ENCODE measurements at regions not wholly inside any gene's neighbourhood (a gene's known extent, or its start where the extent isn't known, plus 50 kb on each side); places are given as distances from the start of the nearest gene placed in this dataset.

DNA sequence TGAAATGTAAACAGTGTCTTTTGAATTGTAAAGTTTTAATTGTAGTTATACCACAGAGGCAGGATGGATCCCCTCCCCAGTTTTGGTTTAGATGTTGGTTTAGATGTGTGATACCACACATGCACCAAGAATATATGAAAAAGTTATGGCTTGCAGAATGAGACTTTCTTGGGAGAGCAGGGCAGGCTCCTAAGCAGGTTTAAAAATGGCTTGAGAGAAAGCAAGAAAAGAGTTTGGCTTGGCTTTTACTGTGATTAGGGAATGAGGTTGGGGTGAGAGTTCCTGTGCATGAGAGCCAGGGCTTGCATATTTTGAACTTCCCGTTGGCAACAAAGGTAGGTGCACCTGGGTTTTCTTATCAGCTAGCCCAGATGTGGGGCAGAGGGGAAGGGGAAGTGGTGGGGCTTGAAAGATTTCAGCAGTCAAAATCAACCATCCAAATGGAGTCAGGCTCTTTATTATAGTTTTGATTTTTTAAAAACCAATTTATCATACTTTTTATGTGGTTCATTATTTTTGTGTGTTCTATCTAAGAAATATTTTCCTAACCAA, 246.9 kb downstream of the MTX2 start:
- Mint-ChIP-seq H3K27me3 (ENCODE audit: low read depth) (no peaks in the 10 kb centered on the region), H3K36me3 (ENCODE audit: insufficient read depth) (no peaks in the 10 kb centered on the region), H3K4me1 (ENCODE audit: low read depth) (peaks cover 10% of the 10 kb centered on the region), H3K4me3 (no peak overlapping the region), H3K9me3 (no peaks in the 10 kb centered on the region)
- ATAC-seq (no peak), DNase-seq (no peak)

DNA sequence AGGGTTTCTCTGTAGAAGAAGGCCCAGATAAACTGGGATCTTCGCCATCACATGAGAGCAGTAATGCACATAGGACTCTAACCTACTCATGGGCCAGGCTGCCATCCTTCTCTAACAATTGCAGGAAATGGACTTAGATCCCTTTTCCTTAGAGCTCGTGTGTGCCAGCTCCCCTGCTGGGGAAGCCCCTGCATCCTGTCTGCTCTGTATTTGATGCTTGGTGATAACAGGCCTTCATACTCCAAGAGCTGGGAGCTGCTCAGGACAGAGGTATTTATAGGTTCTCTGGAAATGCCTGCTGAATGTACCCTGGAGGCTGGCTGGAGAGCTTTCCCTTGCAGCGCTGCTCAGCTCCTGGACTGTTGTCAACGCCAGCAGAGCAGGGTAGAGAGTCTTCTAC, 249.6 kb downstream of the MTX2 start:
- Mint-ChIP-seq H3K27me3 (ENCODE audit: low read depth) (no peaks in the 10 kb centered on the region), H3K4me3 (no peak overlapping the region), H3K4me1 (ENCODE audit: low read depth) (peaks cover 10% of the 10 kb centered on the region), H3K36me3 (ENCODE audit: insufficient read depth) (no peaks in the 10 kb centered on the region), H3K9me3 (no peaks in the 10 kb centered on the region)
- DNase-seq (no peak), ATAC-seq (no peak)

DNA sequence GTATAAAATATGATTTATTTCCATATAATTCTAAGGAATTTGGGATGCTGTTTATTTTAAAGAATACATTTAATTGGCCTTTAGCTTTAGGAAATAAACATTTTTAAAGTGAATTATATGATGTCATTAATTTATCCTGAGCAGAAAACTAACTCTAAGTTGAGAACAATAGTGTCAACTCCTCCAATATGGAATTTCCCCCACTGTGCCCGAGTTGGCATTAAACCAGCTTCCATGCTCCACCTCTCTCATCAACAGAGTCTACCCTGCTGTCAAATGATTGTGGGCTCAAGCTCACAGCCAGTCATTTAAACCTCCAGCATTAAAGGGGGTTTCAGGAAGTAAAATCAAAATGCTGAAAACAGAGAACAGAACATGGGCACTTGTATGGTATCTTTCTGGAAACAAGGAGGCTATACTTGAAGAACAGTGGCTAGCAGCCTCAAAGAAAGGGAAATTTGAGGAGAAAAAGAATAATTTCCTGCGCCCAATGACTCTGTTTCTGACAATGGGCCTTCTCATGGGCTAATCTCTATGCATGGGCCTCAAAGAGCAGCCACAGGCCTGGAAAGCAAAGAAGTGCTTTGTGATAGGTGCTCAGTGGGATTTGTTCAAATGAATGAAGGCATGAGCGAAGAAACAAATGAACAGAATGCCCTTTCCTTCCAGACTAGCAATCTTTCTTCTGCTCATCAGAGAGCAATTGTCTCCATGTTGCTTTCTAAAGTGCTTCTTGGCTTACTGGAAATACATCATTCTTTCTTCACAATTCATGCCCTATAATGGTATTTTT, 252.8 kb downstream of the MTX2 start:
- Mint-ChIP-seq H3K27me3 (ENCODE audit: low read depth) (peaks cover 12% of the 10 kb centered on the region), H3K9me3 (no peaks in the 10 kb centered on the region), H3K36me3 (ENCODE audit: insufficient read depth) (no peaks in the 10 kb centered on the region), H3K4me1 (ENCODE audit: low read depth) (no peaks in the 10 kb centered on the region), H3K4me3 (no peak overlapping the region)
- ATAC-seq (no peak), DNase-seq (no peak)

DNA sequence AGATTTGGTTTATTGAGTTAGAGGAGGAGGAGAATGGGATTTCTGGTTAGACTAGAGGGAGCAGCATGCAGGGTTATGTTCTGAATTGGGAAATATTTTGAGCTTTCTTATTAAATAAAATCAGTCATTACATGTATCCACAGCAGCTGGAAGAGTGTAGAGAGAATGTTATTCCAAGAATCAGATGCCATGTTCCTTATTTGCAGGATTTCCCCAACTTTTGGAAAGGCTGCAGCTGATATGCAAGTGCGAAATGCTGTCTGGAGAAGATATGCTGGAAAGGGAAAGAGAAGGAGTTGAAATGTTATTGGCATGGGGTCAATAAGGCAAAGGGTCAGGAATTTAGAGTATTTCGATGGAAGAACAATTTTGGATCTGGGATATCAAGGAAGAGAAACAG, 255.8 kb downstream of the MTX2 start:
- Mint-ChIP-seq H3K4me3 (no peak overlapping the region), H3K4me1 (ENCODE audit: low read depth) (no peaks in the 10 kb centered on the region), H3K27me3 (ENCODE audit: low read depth) (peaks cover 19% of the 10 kb centered on the region), H3K9me3 (no peaks in the 10 kb centered on the region), H3K36me3 (ENCODE audit: insufficient read depth) (no peaks in the 10 kb centered on the region)
- no peak for DNase-seq
- no peak for ATAC-seq

DNA sequence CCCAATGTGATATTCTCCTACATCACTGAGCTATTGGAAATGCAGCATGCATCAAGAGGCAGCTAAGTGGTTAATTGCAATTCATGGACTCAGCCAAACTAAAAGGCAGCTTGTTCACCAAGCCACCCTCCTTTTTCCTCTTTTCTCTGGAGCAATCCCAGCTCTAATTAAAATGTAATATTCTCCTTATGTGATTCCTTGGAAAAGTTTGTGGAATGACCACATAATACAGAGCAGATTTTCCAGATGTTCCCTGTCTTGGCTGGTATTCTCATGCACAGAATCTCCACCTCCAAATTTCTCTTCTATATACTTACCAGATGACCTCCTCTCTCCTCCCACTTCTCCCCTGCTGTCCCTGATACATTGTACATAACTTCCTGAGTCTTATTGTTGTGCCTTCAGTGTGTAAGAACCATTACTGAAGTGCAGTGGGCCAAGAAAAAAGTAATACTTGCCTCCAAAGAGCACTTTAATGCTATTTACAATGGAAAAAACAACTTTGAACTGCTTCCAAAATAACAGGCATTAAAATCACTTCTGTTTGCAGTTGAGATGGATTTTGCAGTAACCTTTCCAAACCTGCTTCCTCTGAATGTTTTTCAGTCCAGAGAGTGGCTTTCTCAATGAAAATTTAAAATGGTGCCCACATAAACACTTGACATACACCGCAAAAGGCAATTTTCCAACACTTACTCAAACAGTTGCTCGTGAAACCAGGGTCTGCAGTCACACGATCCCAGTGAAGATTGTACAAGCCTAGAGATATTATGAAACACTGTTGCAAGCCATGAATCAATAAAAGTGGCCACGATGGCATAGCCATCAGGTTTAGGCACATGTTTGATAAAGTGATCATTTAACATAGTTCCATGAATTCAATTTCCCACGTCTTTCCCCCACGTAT, 258.0 kb downstream of the MTX2 start:
- ATAC-seq (no peak), DNase-seq (no peak)
- H3K4me3 Mint-ChIP-seq: no peak overlapping the region
- H3K27me3 Mint-ChIP-seq (ENCODE audit: low read depth): peaks cover 19% of the 10 kb centered on the region
- H3K36me3 Mint-ChIP-seq (ENCODE audit: insufficient read depth): no peaks in the 10 kb centered on the region
- no peaks in the 10 kb centered on the region for H3K4me1 Mint-ChIP-seq (ENCODE audit: low read depth)
- H3K9me3 Mint-ChIP-seq: no peaks in the 10 kb centered on the region

DNA sequence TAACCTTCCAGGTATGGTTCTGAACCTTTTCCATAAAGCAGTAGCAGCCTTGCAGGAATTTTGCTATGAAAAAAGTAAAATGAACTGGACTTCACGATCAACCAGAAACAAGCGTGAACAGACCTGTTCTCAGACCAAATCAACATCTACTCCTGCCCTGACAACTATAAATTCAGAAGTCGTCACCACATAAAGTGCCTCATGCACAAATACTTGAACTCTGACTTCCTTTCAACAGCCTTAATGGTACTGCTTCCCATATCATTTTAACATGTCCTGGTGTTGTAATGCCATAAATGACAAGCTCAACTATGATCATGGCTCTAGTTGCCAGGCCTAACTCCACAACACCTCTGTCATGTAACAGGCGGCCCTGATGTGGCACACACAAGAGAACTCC, 262.4 kb downstream of the MTX2 start:
- Mint-ChIP-seq H3K4me1 (ENCODE audit: low read depth) (no peaks in the 10 kb centered on the region), H3K4me3 (no peak overlapping the region), H3K36me3 (ENCODE audit: insufficient read depth) (no peaks in the 10 kb centered on the region), H3K9me3 (no peaks in the 10 kb centered on the region), H3K27me3 (ENCODE audit: low read depth) (peaks cover 17% of the 10 kb centered on the region)
- ATAC-seq: no peak
- DNase-seq: no peak

DNA sequence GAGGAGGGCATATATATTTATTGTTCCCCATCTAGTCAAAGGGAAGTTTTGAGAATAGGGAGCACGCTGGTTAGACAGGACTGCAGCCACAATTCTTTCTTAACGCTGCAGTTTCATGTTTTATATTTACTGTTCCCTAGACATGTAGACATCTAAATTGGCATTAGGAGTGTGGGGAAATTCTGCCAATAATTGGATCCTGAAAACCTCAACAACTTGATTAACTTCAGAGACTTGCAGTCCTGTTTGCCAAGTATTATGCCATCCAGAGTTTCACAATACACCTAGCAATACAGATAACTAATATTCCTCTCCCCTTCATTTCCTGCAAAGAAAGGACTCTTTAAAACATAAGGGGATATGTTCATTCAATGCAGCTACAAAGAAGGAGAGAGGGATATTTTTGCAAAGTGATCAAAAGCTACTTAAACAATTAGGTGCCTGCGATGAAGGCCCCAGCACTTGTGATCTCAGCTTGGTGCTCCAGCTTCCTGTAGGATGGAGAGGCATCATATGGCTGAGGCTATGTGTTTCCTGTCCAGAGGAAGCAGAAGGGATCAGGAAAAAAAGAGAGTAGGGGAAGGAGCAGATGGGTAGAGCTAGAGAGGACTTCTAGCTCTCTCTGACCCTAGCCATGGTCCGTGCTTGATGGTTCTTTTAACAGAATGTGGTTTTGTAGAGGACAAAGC, 264.4 kb downstream of the MTX2 start:
- ATAC-seq: no peak
- H3K9me3 Mint-ChIP-seq: no peaks in the 10 kb centered on the region
- no peaks in the 10 kb centered on the region for H3K36me3 Mint-ChIP-seq (ENCODE audit: insufficient read depth)
- H3K27me3 Mint-ChIP-seq (ENCODE audit: low read depth): peaks cover 17% of the 10 kb centered on the region
- H3K4me1 Mint-ChIP-seq (ENCODE audit: low read depth): no peaks in the 10 kb centered on the region
- H3K4me3 Mint-ChIP-seq: no peak overlapping the region
- DNase-seq: no peak

DNA sequence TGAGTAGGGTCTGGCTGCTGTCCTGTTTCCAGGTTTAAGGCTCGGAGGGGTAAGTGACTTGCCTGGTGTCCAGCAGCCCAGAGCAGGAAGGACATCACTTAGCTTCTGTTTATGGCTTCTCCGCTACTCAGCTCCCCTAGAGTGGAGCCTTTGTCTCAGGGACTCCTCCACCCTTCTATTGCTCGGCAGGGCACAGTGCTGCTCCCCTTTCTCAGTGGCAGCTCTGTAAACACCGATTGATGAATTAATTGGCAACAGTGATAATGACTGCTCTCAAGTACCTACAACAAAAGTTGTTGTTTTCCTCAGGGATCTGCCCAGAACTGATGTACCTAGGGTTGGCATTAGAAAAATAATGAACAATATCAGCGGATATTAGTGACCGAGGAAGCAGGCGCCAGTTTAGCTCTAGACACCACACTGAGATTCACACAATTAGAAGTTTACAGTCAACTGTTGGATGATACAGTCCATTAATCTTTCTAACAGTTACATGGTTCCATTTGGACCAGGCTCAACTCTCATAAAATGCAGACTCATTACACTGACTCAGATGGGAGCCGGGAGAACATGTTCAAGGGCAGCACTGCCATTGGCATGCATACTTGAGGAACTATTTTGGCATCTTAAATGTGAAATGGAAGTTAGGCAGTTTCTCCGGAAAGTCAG, 265.7 kb downstream of the MTX2 start:
- ATAC-seq: no peak
- Mint-ChIP-seq H3K4me3 (no peak overlapping the region), H3K36me3 (ENCODE audit: insufficient read depth) (no peaks in the 10 kb centered on the region), H3K4me1 (ENCODE audit: low read depth) (no peaks in the 10 kb centered on the region), H3K27me3 (ENCODE audit: low read depth) (peaks cover 10% of the 10 kb centered on the region), H3K9me3 (no peaks in the 10 kb centered on the region)
- DNase-seq: no peak

DNA sequence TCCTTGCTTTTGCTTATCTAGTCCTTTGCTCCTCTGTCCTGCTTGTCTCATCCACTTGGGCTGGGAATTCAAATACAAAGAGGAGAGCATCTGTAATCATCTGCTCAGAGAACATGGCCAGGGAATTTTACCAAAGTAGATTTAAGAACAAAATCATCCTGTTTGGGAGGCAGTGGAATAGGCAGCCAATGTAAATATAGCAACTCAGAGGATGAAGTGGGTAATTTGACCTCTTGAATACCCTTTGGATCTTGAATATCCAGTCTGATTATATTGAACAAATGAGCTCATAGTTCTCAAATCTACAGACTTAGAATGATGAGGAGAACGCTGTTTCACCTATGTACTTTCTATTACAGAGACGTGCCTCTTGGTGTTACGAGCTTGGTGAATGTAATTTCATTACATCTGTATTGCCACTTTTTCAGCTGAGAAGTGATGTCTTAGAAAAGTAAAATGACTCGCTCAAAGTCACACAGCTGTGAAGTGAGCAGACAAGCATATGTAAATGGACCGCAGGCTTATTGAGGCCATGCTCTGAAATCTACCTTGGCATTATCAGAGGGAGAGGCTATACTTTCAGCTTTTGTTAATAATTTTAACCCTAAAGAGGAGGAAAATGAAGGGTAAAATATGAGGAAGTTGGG, 266.3 kb downstream of the MTX2 start:
- Mint-ChIP-seq H3K36me3 (ENCODE audit: insufficient read depth) (no peaks in the 10 kb centered on the region), H3K4me1 (ENCODE audit: low read depth) (no peaks in the 10 kb centered on the region), H3K4me3 (no peak overlapping the region), H3K27me3 (ENCODE audit: low read depth) (peaks cover 10% of the 10 kb centered on the region), H3K9me3 (no peaks in the 10 kb centered on the region)
- ATAC-seq: no peak
- DNase-seq: no peak

DNA sequence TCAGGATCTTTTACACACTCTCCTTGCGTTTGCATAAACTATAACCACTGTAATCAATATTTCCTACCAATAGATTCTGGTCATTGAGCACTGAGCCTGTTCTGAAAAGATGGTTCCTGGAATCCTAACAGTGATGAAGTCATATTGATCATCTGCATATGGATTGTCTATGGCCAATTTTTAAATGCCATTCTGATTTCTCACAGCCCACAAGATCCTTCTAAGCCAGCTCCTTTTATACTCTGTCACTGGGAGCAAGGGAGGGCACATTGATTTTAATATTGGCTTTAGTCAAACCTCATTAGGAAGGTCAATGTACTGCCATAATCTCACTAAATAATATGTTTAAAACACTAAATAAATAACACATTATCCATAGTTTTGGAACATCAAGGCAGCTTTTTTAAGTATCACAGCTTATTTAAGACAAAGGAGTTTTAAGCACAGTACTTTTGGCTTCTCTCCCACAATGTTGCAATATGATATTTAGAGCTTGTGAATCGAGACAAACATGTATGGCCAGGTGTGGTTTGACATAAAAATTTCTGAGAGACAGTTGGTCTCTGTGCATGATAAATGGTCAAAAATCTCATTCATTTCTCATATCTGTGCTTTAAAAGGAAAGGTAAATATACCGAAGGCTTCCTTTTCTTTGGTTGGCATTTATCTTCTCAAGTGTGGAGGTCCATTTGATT, 267.3 kb downstream of the MTX2 start:
- peaks cover 10% of the 10 kb centered on the region for H3K27me3 Mint-ChIP-seq (ENCODE audit: low read depth)
- no peak for ATAC-seq
- H3K4me1 Mint-ChIP-seq (ENCODE audit: low read depth): no peaks in the 10 kb centered on the region
- no peak for DNase-seq
- no peaks in the 10 kb centered on the region for H3K36me3 Mint-ChIP-seq (ENCODE audit: insufficient read depth)
- H3K9me3 Mint-ChIP-seq: no peaks in the 10 kb centered on the region
- no peak overlapping the region for H3K4me3 Mint-ChIP-seq

DNA sequence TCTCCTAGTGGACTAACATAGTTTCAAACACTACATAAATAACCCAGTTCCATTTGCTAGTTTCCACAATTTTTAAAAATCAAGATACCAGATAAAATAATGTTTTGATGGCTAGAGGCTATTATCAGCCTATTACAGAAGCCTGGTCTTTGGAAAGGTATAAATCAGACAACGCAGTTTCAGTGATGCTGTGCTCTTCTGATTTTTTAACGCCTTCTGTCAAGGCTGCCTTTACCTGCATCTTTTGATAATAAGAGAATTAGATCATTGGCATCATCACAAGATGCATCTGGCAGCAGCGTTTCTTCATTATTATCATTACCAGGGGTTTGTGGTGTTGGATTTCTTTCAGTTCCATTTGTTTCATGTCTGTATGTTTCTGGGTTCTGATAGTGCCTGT, 268.7 kb downstream of the MTX2 start:
- H3K4me3 Mint-ChIP-seq: no peak overlapping the region
- no peaks in the 10 kb centered on the region for H3K36me3 Mint-ChIP-seq (ENCODE audit: insufficient read depth)
- H3K9me3 Mint-ChIP-seq: no peaks in the 10 kb centered on the region
- ATAC-seq (no peak), DNase-seq (no peak)
- peaks cover 13% of the 10 kb centered on the region for H3K27me3 Mint-ChIP-seq (ENCODE audit: low read depth)
- H3K4me1 Mint-ChIP-seq (ENCODE audit: low read depth): no peaks in the 10 kb centered on the region

DNA sequence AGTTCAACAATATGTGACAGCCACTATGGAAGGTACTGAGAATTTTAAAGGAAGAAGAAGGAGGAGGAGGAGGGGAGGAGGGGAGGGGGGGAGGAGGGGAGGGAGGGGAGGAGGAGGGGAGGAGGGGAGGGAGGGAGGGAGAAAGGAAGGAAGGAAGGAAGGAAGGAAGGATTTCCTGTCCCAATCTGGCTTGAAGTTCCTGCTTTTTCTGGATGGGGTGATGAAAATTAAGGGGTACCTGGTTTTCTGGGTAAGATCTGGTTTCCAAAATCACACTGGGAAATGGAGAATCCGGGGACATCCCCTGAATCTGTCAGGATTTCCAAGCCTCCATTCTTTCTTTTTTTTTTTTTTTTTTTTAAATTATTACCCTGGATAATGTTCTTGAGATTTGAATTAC, 271.8 kb downstream of the MTX2 start:
- peaks cover 3% of the 10 kb centered on the region for H3K27me3 Mint-ChIP-seq (ENCODE audit: low read depth)
- DNase-seq: no peak
- ATAC-seq: no peak
- no peaks in the 10 kb centered on the region for H3K9me3 Mint-ChIP-seq
- H3K36me3 Mint-ChIP-seq (ENCODE audit: insufficient read depth): no peaks in the 10 kb centered on the region
- H3K4me3 Mint-ChIP-seq: no peak overlapping the region
- no peaks in the 10 kb centered on the region for H3K4me1 Mint-ChIP-seq (ENCODE audit: low read depth)

DNA sequence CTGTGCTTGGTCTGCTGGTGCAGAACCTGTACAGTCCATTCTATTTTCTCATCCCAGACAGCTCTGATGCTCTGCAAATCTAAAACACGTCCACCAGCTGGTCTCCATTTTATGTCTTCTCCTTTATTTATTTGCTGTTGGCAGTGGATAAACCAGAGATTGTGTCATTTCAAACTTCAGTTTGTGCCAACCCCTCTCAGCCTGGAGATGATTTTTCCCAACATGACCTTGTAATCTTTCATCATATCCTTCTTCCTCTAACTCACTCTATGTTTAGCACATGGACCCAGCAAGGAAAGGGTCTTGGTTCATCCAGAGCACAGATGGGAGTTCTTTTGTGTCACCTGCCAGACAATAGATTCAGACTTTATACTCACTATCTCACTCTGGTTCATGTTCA, 273.2 kb downstream of the MTX2 start:
- H3K36me3 Mint-ChIP-seq (ENCODE audit: insufficient read depth): no peaks in the 10 kb centered on the region
- H3K9me3 Mint-ChIP-seq: no peaks in the 10 kb centered on the region
- H3K4me1 Mint-ChIP-seq (ENCODE audit: low read depth): no peaks in the 10 kb centered on the region
- H3K27me3 Mint-ChIP-seq (ENCODE audit: low read depth): peaks cover 13% of the 10 kb centered on the region
- no peak overlapping the region for H3K4me3 Mint-ChIP-seq
- DNase-seq: no peak
- no peak for ATAC-seq
